ENCODE measurements at regions not wholly inside any gene's neighbourhood (a gene's known extent, or its start where the extent isn't known, plus 50 kb on each side); places are given as distances from the start of the nearest gene placed in this dataset.

- TF ChIP-seq ZNF592 (IDR thresholded peaks at IDR 0.05): no peak
- TF ChIP-seq DPF2 (IDR thresholded peaks at IDR 0.05): no peak
- TF ChIP-seq SMAD1 (IDR thresholded peaks at IDR 0.05; ENCODE audit: low read depth, partially characterized antibody): no peak
- no peak for TF ChIP-seq SRF (IDR thresholded peaks at IDR 0.05; ENCODE audit: low read depth in 2 of 2, low read length in 2 of 2)
- TF ChIP-seq MYB (IDR thresholded peaks at IDR 0.05; ENCODE audit: borderline replicate concordance, low read depth, low read length): no peak
- TF ChIP-seq SUZ12 (IDR thresholded peaks at IDR 0.05; ENCODE audit: unreplicated experiment): no peak
- TF ChIP-seq RELA (IDR thresholded peaks at IDR 0.05; ENCODE audit: borderline replicate concordance, partially characterized antibody): no peak
- no peak for TF ChIP-seq NRF1 (conservative IDR thresholded peaks at IDR 0.05; ENCODE audit: low read depth, low read length)
- TF ChIP-seq HCFC1 (IDR thresholded peaks at IDR 0.05; ENCODE audit: low read length): no peak
- TF ChIP-seq NR2C2 (IDR thresholded peaks at IDR 0.05; ENCODE audit: borderline replicate concordance, control insufficient read depth, insufficient read length, low read depth): no peak
- TF ChIP-seq TARDBP (IDR thresholded peaks at IDR 0.05; ENCODE audit: borderline replicate concordance): no peak
- TF ChIP-seq EGR1 (IDR thresholded peaks at IDR 0.05; ENCODE audit: borderline replicate concordance in 1 of 2, low read depth in 2 of 2, low read length in 2 of 2): no peak
- TF ChIP-seq REST (IDR thresholded peaks at IDR 0.05; ENCODE audit: low read depth, low read length): no peak
Measured at GRCh38 chr4:131649227-131649626, 1499.9 kb upstream of the PCDH10 start (continued).

Measured in GM12878 (cell line).